Endothelial cell of umbilical vein (primary cell): ENCODE measurements at regions not wholly inside any gene's neighbourhood (a gene's known extent, or its start where the extent isn't known, plus 50 kb on each side); places are given as distances from the start of the nearest gene placed in this dataset.

ENCODE experiments used
- BruUV-seq: library from RNA; stranded (reverse); fragments of 400-500 nt; replicated peaks from 2 replicates; lab custom pipeline; 2021; lab: Mats Ljungman, UMichigan
- CTCF ChIA-PET: fragments of 300-600, 350-600 bp; sonication (Branson Sonifier 250); formaldehyde crosslinking; loops from one replicate; lab custom pipeline; 2021; ENCODE audit warnings: antibody characterized with exemption, inconsistent platforms; lab: Charles Lee
- POLR2A ChIA-PET: fragments of 300-600, 350-600 bp; sonication (Branson Sonifier 250); formaldehyde crosslinking; loops from one replicate; lab custom pipeline; 2021; ENCODE audit warnings: antibody characterized with exemption, inconsistent platforms; lab: Charles Lee
- DNase-seq: peaks from one replicate; pipeline ENCODE4 v3.0.0-alpha.2; 2011; ENCODE audit warnings: low read depth, low spot score
- FAIRE-seq: peaks from 2 replicates; lab custom pipeline; 2011; peaks lifted over from hg19 to GRCh38; lab: Jason Lieb, UNC
- H2AFZ ChIP-seq: 2 replicates; pipeline ENCODE4 v1.6.0; 2012; ENCODE audit warnings: low read depth, low read length, control low read depth, inconsistent platforms
- H3K27ac ChIP-seq: 2 replicates; pipeline ENCODE4 v1.5.1; 2011; ENCODE audit warnings: low read depth, mild to moderate bottlenecking, control low read depth, low read length, moderate library complexity; ENCODE audit not compliant: insufficient read depth
- H3K27me3 ChIP-seq, 2 experiments: 2 replicates each; pipeline versions ENCODE4 v1.6.0 to v1.6.1; 2011; ENCODE audit warnings: low read length in 2 of 2, mixed read lengths in 1 of 2; ENCODE audit not compliant: control insufficient read depth in 2 of 2, insufficient read depth in 2 of 2
- H3K36me3 ChIP-seq, 2 experiments: 2 replicates in 1 of 2; 3 replicates in 1 of 2; pipeline ENCODE4 v1.5.1; 2011; ENCODE audit warnings: low read length in 2 of 2, mild to moderate bottlenecking in 1 of 2, moderate library complexity in 1 of 2; ENCODE audit not compliant: control insufficient read depth in 2 of 2, insufficient read depth in 2 of 2; ENCODE audit errors: extremely low read depth in 1 of 2
- H3K4me1 ChIP-seq: 3 replicates; pipeline ENCODE4 v1.5.1; 2011; ENCODE audit warnings: mild to moderate bottlenecking, low read length; ENCODE audit not compliant: control insufficient read depth, insufficient read depth; ENCODE audit errors: extremely low read depth
- H3K4me2 ChIP-seq: 2 replicates; pipeline ENCODE4 v1.6.1; 2011; ENCODE audit warnings: low read length, control low read depth, mixed read lengths; ENCODE audit not compliant: insufficient read depth
- H3K4me3 ChIP-seq, 3 experiments: fragments of 200-600 bp in 1 of 3; sonication (generic), shearing (Covaris generic) in 1 of 3; replicated peaks in 1 of 3; 2 replicates each; pipeline ENCODE4 v1.5.1; 2011 to 2016; ENCODE audit warnings: control low read depth in 3 of 3, low read length in 3 of 3, mild to moderate bottlenecking in 2 of 3, inconsistent platforms in 1 of 3, low read depth in 1 of 3, moderate library complexity in 1 of 3; ENCODE audit not compliant: insufficient read depth in 1 of 3
- H3K79me2 ChIP-seq: 2 replicates; pipeline ENCODE4 v1.6.0; 2012; ENCODE audit warnings: low read length, inconsistent platforms; ENCODE audit not compliant: control insufficient read depth, insufficient read depth
- H3K9ac ChIP-seq: replicated peaks from 2 replicates; pipeline ENCODE3; 2011; ENCODE audit warnings: low read length, control low read depth; ENCODE audit not compliant: insufficient read depth; ENCODE audit errors: extremely low read depth
- H3K9me1 ChIP-seq: replicated peaks from 3 replicates; pipeline ENCODE4 v1.6.0; 2011; ENCODE audit warnings: mild to moderate bottlenecking, low read length; ENCODE audit not compliant: control insufficient read depth, insufficient read depth; ENCODE audit errors: extremely low read depth
- H3K9me3 ChIP-seq: replicated peaks from 2 replicates; pipeline ENCODE4 v1.5.1; 2012; ENCODE audit warnings: low read length, inconsistent platforms; ENCODE audit not compliant: control insufficient read depth, insufficient read depth
- H4K20me1 ChIP-seq: replicated peaks from 2 replicates; pipeline ENCODE3; 2011; ENCODE audit warnings: mild to moderate bottlenecking, low read length; ENCODE audit not compliant: control insufficient read depth, insufficient read depth; ENCODE audit errors: extremely low read depth
- CTCF ChIP-seq, 2 donors: IDR thresholded peaks; 1 replicate in 1 of 2; 2 replicates in 1 of 2; pipeline ENCODE4 v1.5.1; 2011; ENCODE audit warnings: low read length in 2 of 2, mild to moderate bottlenecking in 2 of 2, moderate library complexity in 2 of 2, control low read depth in 1 of 2, inconsistent platforms in 1 of 2, low read depth in 1 of 2; ENCODE audit not compliant: insufficient read depth in 1 of 2; ENCODE audit errors: extremely low read depth in 1 of 2
- EZH2 ChIP-seq: IDR thresholded peaks from 2 replicates; pipeline ENCODE4 v1.6.1; 2012; ENCODE audit warnings: borderline replicate concordance, low read depth, mild to moderate bottlenecking, moderate library complexity, low read length, inconsistent platforms; ENCODE audit not compliant: severe bottlenecking
- FOS ChIP-seq: IDR thresholded peaks from 2 replicates; pipeline ENCODE4 v1.6.1; 2011; ENCODE audit warnings: mild to moderate bottlenecking, low read length, moderate library complexity, borderline replicate concordance; ENCODE audit not compliant: insufficient read depth
- GATA2 ChIP-seq: IDR thresholded peaks from 2 replicates; pipeline ENCODE4 v1.7.0; 2011; ENCODE audit warnings: low read depth, mild to moderate bottlenecking, moderate library complexity, mixed read lengths, low read length; ENCODE audit not compliant: insufficient read length, insufficient read depth
- JUN ChIP-seq: IDR thresholded peaks from 2 replicates; pipeline ENCODE4 v1.6.1; 2011; ENCODE audit warnings: borderline replicate concordance, low read depth; ENCODE audit not compliant: insufficient read length, insufficient read depth
- MAX ChIP-seq: IDR thresholded peaks from 2 replicates; pipeline ENCODE4 v1.6.1; 2011; ENCODE audit not compliant: insufficient read depth, insufficient read length
- MYC ChIP-seq: IDR thresholded peaks from one replicate; pipeline ENCODE4 v1.6.1; 2011; ENCODE audit warnings: mild to moderate bottlenecking, low read depth, low read length
- POLR2A ChIP-seq: IDR thresholded peaks from 2 replicates; pipeline ENCODE4 v1.6.1; 2012; ENCODE audit warnings: low read depth, mild to moderate bottlenecking, control low read depth, low read length
- POLR2AphosphoS5 ChIP-seq: IDR thresholded peaks from 2 replicates; pipeline ENCODE4 v1.6.1; 2012; ENCODE audit warnings: low read depth, mild to moderate bottlenecking, control low read depth, low read length, moderate library complexity; ENCODE audit not compliant: insufficient read depth
- dilution Hi-C: fragments of 300-500 bp; cut with MboI; formaldehyde crosslinking; loops from one replicate; pipeline ENCODE4 v1.15.0; 2019; ENCODE audit warnings: low sequenced_read_pairs; ENCODE audit not compliant: extremely low pct_ligation_motif_present
- intact Hi-C: fragments of 100-400 bp; cut with micrococcal nuclease; formaldehyde crosslinking; loops from one replicate; pipeline ENCODE4 v1.10.0; 2022

GRCh38 chr22:49608228-49608627, 219.4 kb downstream of the BRD1 start:
- no peaks in the 10 kb centered on the region for H4K20me1 ChIP-seq
- no peak overlapping the region for H3K27ac ChIP-seq
- CTCF ChIA-PET: no interaction called here
- no TSS peak for BruUV-seq
- H3K9ac ChIP-seq: no peak overlapping the region
- H3K9me3 ChIP-seq: no peaks in the 10 kb centered on the region
- H3K36me3 ChIP-seq: peaks cover 0 to 1% of the 10 kb centered on the region in 2 experiments
- no peaks in the 10 kb centered on the region for H3K9me1 ChIP-seq
- H3K4me3 ChIP-seq: no peak overlapping the region
- POLR2A ChIA-PET: no interaction called here
- no peak overlapping the region for H2AFZ ChIP-seq
- intact Hi-C loops: no loop called here
- H3K4me1 ChIP-seq: no peaks in the 10 kb centered on the region
- H3K27me3 ChIP-seq: no peaks in the 10 kb centered on the region
- no peaks in the 10 kb centered on the region for H3K79me2 ChIP-seq
- DNase-seq (no peak), FAIRE-seq (no peak)
- TF ChIP-seq POLR2A (no peak), GATA2 (no peak)
- no peak overlapping the region for H3K4me2 ChIP-seq
- dilution Hi-C loops: no loop called here

GRCh38 chr22:49607821-49608220, 219.9 kb downstream of the BRD1 start:
- CTCF ChIA-PET: no interaction called here
- Histone ChIP-seq H3K9ac (no peak overlapping the region), H3K4me1 (no peaks in the 10 kb centered on the region), H3K9me3 (no peaks in the 10 kb centered on the region), H4K20me1 (no peaks in the 10 kb centered on the region), H3K9me1 (no peaks in the 10 kb centered on the region), H3K4me2 (no peak overlapping the region), H3K79me2 (no peaks in the 10 kb centered on the region), H3K36me3 (no peaks in the 10 kb centered on the region), H2AFZ (no peak overlapping the region), H3K27ac (no peak overlapping the region), H3K27me3 (no peaks in the 10 kb centered on the region), H3K4me3 (no peak overlapping the region)
- no TSS peak for BruUV-seq
- TF ChIP-seq GATA2 (no peak), EZH2 (no peak), MYC (no peak), JUN (no peak), MAX (no peak), POLR2A (no peak), CTCF (IDR thresholded peaks at IDR 0.05; ENCODE audit: extremely low read depth in 1 of 2, insufficient read depth in 1 of 2, low read depth in 1 of 2, low read length in 2 of 2) (no peak), POLR2AphosphoS5 (no peak), FOS (no peak)
- DNase-seq: no peak
- dilution Hi-C loops: no loop called here
- POLR2A ChIA-PET: no interaction called here
- intact Hi-C loops: no loop called here
- FAIRE-seq: no peak
